GM21737 (cell line): ENCODE measurements at regions not wholly inside any gene's neighbourhood (a gene's known extent, or its start where the extent isn't known, plus 50 kb on each side); places are given as distances from the start of the nearest gene placed in this dataset.
"Not testable (repeated sequence)": the region's sequence is repeated elsewhere in the genome, so short reads cannot be mapped to it uniquely, and the experiment has no call there.

ENCODE experiments used
- ATAC-seq: cut with Tn5 transposase; IDR thresholded peaks from one replicate; pipeline ENCODE4 v1.9.1; 2021; ENCODE audit warnings: mild to moderate bottlenecking, moderate library complexity; ENCODE audit not compliant: unreplicated experiment

DNA sequence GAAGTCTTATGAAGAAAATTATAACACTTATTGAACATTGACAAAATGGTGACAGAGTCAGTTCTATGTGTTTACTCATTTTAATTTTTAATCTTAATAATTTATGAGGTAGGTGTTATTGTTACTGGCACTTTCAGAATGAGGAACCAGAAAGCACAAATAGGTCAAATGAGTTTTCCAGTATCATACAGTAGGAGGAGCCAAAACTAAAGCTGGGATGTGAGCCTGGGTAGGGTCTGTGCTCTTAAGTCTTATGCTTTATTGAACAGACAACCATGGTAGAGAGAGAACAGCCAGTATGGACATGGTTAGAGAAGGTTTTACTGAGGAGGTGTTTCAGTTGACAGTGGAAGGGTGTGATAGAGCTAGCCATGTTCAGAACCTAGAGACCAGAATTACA is 775.7 kb downstream of the TMTC2 start:
- ATAC-seq = no peak

DNA sequence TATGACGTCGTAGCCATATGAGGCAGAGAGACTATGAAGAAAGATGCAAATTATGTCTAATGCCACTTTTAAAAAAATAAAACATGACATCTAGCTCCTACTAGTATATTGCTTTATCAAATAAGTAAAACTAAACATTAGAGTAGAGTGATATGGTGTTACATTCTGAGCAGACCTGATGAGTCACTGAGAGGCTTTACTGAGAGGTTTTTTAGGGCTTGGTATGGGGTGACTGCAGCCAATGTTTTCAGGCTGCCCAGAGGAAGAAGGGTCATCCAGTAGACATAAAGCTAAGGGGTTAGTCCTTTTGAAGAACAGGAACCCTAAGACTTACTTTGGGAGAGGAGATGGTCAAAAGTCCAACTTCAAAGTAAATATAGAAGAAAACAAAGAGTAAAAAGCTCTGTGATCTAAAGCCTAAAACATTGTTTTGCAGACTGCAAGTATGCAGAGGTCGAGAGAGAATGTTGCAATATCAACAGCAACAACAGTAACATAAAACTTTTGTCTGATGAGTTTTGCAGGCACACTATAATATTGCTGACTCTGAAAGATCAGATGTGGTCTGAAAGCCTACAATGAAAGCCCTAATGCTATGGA is 774.7 kb downstream of the TMTC2 start:
- ATAC-seq = no peak

DNA sequence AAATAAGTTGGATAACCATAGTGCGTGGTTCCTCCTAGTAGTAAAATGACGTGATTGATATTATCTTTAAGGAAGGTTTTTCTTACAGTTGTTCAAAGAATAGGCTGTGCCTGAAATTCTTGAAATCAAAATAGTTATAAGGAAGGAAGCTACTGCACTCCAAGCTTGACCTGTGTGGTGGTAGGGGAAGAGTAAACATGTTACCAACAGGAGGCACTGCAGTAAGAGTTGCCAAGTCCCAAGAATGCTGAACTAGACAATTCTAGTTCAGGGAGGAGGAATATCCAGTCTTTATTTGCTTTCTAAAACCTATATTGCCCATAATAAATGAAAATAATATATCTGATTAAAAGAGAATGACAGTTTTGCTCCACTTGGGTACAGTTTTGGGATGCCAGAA is 764.5 kb downstream of the TMTC2 start:
- no peak for ATAC-seq

DNA sequence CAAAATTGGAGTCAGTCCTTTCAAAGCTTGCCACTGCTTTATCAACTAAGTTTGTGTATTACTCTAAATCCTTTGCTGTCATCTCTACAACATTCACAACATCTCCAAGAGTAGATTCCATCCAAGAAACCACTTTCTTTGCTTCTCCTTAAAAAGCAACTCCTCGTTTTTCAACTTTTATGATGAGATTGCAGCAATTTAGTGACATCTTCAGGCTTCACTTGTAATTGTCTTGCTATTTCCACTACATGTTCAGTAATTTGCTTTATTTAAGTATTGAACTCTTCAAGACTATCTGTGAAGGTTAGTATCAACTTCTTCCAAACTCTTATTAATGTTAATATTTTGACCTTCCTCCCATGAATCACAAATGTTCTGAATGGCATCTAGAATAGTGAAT is 747.9 kb downstream of the TMTC2 start:
- no peak for ATAC-seq

DNA sequence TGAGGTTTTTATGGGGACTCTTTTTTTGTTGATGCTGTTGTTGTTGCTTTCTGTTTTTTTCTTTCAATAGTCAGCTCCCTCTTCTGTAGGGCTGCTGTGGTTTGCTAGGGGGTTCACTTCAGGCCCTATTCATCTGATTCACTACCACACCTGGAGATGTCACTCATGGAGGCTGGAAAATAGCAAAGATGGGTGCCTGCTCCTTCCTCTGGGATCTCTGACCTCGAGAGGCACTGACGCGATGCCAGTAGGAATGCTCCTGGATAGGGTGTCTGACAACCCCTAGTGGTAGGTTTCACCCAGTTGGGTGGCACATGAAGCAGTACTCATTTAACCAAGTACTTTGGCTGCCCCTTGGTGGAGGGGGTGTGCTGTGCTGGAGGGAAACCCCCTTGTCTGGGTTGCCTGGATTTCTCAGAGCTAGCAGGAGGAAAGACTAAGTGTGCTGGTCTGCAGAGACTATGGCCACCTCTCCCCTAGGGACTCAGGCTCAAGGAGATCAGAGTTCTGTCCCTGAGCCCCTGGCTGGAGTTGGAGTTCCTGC is 745.5 kb downstream of the TMTC2 start:
- no peak for ATAC-seq

DNA sequence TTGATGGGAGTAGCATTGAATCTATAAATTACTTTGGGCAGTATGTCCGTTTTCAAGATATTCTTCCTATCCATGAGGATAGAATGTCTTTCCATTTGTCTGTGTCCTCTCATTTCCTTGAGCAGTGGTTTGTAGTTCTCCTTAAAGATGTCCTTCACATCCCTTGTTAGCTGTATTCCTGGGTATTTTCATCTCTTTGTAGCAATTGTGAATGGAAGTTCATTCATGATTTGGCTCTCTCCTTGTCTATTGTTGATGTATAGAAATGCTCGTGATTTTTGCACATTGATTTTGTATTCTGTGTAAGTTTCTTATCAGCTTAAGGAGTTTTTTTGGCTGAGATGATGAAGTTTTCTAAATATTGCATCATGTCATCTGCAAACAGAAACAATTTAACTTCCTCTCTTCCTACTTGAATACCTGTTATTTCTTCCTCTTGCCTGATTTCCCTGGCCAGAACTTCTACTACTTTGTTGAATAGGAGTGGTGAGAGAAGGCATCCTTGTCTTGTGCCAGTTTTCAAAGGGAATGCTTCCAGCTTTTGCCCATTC is 741.0 kb downstream of the TMTC2 start:
- ATAC-seq = not testable (repeated sequence)

DNA sequence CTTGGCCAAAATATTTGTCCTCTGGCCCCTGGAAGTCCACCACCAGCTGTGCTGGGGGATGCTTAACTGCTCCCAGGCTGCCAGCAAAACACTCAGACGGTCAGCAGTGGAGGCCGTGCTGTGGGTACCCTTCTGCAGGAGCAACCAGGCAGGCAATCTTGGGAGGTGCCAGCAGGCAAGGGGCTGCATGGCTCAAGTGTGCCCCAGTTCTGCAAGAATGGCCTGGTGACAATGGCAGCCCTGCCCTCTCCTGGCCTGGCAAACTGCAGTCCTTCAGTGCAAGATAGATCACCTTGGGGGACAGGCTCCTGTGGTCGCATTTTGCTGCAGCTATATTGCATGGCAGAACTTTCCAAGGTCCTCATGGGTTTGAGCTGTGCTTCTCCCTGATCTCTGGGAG is 728.3 kb downstream of the TMTC2 start:
- no peak for ATAC-seq

DNA sequence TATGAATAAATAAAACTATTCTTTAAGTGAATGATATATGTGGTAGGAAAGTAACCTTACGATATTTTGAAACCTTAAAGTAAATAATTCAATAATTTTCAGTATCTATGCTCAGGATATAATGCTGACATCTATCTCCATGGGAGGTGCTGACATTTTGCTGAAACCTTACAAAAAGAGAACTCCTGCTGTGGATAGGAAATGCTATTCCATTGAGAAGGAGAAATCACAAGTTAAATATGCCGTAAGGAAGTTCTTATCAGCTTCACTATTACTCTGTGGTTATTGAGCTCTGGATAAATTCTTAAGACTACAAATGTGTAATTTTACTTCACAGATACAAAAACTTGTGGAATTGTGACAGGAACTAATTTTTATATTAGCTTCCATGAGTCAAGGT is 722.1 kb downstream of the TMTC2 start:
- no peak for ATAC-seq

DNA sequence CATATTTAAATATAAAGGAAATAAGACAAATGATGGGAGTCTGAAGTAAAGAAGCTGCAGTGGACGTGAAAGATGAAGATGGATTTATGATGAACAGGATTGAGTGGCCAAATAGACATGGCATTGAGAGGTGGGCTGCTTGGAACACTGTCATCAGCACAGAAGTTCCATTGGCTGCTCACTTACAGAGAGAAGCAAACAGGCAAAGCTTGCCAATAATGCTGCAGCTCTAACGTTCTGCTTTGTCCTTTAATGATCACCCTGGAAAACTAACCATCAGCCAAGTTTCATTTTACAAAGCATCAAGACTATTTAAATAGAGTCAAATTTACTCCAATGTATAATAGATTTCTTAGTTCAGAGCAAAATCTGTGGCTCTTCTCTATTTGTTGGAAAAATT is 721.4 kb downstream of the TMTC2 start:
- ATAC-seq = no peak

DNA sequence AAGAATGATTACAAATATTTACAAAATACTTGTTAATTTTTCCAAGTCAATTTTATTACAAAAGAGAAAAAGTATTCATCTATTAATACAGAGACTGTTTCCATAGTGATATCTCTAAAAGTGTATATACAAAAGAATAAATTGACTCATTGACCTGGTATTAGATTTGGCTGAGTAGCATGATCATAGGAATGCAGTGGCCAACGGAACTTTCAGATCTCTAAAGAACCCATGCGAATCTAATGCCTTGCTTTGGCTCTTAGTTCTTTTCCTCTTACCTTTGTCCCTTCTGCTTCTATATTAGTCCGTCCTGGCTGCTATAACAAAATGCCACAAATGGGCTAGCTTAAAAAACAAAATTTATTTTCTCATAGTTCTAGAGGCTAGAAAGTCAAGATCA is 717.8 kb downstream of the TMTC2 start:
- no peak for ATAC-seq

DNA sequence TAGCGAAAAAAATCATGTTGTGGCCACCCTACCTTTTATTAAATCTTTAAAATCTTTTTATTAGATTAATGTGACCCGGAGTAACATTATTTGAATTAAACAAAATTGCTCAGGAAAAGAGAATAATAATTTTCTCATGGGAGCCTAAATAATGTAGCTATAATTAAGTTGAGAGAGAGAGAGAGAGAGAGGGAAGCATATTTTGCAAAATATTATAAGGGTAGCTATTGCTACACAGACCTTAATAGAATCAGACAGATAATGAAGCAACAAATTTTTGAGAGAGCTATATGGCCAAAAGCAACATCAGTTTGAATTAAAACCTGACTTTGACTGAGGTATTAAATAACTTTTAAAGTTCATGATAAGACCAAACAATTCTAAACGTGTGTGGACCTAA is 703.5 kb downstream of the TMTC2 start:
- ATAC-seq = no peak

DNA sequence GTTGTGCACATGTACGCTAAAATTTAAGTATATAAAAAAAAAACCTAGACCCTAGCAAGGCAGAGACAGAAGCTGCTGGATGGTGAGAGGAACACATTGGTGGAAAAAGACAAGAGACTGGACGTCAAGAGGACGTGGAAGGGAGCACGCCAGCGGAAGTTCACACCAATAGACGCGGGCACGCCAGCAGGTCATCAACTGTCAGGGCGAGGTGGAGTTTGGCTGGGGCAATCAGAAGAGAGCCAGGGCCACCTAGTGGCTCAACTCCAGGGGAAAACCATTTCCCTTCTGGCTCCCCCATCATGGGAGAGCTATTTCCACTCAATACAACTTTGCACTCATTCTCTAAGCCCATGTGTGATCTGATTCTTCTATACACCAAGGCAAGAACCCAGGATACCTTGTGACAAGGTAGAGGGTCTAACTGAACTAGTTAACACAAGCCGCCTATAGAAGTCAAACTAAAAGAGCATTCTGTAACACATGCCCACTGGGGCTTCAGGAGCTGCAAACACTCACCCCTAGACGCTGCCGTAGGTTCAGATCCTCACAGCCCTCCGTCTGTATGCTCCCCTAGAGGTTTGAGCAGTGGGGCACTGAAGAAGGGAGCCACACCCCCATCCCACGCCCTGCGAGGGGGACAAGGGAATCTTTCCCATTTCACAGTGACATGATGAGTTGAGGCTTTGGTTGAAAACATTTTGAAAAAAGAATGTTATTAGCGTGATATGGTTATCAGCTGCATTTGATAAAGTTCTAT is 702.7 kb downstream of the TMTC2 start:
- ATAC-seq = no peak

DNA sequence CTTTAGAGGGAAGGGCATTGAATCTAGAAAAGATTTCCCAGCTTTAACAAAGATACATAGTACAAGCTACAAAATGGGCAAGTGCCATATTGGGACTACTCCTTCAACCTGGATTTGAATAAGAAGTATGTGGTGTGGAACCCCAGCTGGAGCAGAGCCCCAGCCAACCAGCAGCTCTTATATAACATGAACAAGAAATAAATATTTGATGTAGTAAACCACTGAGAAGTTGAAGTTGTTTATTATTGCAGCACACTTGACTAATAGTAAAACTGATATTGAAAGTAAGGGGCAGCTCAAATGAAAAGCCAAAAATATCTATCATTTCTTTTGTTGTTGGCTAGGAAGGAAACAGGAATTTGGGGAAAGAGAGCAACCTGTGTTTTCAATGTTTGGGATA is 701.8 kb downstream of the TMTC2 start:
- no peak for ATAC-seq

DNA sequence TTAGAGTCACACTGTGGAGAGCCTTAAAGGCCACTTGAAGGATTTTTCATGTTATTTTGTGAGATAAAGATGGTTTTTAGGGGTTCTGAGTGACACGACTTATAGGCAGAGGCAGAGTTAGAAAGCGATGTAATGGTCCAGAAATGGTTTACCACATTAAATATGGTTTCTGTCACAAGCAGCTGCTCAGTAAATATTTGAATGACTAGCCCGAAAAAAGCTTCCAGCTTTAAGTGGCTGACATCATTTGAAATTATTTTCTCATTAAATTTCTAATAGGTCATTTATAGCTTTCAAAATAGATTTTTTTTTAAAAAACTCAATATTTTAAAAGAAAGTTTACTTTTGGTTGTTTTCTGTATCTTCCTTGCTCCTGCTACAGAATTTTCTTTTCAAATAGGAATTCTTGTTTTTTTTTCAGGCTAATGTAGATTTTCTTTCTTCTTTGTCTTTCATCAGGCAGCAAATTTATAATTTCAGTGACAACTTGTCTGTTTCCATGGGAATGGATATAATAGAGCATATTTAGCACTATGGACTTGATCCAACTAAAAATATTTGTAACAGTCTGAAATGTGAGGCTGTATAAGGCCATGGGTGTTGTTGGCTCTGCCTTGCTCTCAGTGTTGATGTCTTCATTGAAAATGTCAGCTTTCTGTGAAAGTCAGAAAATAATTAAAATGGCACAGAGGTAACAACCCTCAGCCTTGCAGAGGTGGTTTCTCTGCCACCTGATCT is 700.0 kb downstream of the TMTC2 start:
- no peak for ATAC-seq

DNA sequence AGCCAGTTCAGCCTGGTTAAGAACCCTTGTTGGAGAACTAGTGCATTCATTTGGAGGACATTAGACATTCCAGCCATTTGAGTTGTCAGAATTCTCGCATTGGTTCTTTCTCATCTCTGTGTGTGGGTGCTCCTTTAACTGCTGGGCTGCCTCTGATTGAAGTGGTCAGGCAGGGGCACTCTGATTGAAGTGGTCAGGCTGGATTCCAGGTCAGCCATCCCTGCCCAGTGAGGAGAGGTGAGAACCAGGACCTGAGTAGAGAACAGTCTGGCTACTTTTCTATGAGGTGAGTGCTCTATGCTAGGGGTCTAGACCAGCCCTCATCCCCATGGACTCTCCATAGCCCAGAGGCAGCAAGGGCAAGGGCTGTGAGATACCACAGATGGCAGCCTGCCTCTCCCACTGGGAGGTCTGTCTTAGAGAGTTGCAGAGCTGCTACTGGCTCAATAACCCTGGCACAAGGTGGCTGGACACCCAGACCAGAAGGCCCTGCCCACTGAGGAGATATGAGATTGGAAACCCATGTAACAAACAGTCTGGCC is 691.6 kb downstream of the TMTC2 start:
- ATAC-seq = no peak

DNA sequence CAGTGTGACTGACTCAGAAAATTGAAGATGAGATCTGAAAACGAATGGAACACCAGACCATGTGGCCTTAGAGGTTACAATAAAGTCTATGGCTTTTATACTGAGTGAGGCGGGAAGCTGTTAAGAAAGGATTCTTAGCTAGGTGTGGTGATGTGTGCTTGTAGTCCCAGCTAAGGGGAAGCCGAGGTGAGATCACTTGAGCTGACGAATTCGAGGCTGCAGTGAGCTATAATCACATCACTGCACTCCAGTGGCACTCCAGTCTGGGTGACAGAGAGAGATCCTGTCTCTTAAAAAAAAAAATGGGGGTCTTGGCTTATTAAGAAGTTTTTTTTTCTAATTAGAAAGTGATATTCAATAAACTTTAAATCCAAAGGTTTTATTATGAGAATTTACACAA is 678.6 kb downstream of the TMTC2 start:
- no peak for ATAC-seq

DNA sequence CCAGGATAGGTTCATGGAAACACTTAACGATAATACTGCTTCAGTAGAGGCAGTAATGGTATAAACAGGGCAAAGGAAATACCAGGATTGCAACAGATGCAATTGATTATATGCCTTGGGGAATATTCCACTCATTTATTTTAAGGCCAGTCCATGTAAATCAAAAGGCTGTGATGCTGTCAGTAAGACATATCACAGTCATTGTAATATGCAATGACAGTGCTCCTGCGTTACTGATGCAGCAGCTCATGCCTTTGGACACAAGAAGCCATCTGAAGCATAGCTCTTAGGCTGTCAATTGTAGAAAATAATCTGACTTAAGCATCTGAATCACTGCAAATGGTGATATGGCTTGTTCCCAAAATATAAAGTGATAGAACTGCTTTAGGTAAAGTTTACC is 674.8 kb downstream of the TMTC2 start:
- no peak for ATAC-seq

DNA sequence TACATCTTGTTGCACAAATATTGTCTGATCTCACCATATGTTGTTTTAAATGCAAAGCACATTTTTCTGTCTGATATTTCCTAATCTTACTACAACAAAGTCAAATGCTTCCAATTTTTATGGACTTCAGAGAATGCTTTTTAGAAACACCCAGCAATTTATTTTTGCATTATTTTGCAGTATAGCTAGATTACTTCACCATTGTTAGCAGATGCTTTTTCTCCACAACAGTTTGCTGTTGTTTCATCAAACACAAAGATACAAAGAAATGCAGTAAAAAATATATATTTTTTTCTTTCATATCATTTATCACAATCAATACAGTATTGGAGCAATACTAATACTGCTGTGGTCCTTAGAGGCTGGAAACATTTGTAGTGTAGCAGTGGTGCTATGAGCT is 674.4 kb downstream of the TMTC2 start:
- no peak for ATAC-seq

DNA sequence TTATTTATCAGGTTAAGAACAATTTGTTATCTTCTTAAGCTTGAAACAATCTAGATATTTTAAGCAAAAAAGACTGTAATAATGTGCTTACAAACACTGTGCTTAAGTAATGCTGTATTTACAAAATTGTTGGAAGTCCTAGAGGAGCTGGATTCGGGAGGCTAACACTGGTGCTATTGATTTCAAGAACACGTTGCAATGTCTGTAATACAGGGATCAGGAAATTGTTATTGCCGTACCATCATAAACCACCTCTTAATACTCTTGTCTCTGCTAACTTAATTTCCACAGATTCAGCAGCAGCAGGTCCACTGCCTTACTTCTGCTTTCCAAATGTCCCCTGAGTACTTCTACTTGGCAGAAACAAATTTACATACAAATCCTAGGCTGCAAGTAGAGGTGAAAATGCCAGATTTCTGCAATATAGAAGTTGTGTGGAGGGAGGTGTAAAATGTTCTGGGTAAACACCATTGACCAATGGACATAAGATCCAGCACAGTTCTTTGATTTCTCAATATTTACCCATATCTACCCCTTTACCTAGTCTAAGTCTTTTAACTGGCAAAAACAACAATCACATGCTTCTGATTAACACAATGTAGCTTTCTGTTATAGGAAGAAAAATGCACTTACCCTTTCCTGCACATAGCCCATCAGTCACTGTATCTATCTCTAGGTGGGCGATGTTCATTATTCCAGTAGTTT is 663.4 kb downstream of the TMTC2 start:
- no peak for ATAC-seq

DNA sequence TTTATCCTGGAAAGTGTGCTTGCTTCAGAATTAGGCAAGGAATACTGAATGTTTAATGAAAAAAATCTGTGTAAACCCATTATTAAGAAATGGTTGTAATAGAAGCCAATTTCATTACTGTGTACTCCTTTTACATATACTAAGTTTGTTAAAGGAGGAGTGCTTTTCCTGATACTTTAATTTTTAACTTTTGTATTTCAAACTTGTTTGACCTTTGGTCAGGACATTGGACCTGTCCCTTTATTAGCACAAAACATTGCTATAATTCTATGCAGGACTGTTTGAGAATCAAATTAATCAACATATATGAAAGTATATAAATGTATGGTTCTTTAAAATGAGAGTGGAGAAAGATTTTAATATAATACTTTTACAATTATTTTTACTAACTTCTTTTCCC is 659.6 kb downstream of the TMTC2 start:
- ATAC-seq = no peak

DNA sequence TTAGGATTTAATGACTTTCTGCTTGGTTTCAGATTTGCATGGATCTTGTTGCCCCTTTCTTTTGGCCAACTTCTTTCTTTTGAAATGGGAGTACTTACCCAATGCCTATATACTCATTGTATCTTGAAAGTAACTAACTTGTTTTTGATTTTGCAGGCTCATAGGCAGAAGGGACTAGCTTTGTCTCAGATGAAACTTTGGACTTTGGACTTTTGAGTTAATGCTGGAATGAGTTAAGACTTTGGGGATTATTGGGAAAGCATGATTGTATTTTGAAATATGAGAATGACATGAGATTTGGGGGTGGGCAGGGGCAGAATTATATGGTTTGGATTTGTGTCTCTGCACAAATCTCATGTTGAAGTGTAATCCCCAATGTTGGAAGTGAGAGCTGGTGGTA is 657.1 kb downstream of the TMTC2 start:
- no peak for ATAC-seq
